GM18502 (cell line): ENCODE measurements at regions not wholly inside any gene's neighbourhood (a gene's known extent, or its start where the extent isn't known, plus 50 kb on each side); places are given as distances from the start of the nearest gene placed in this dataset.

ENCODE experiments used
- ATAC-seq: cut with Tn5 transposase; IDR thresholded peaks from one replicate; pipeline ENCODE4 v1.9.1; 2021; ENCODE audit warnings: mild to moderate bottlenecking; ENCODE audit not compliant: unreplicated experiment, poor library complexity

GRCh38 chr1:83022206-83022605 lies 976.7 kb downstream of the TTLL7 start:
- no peak for ATAC-seq

- no peak for ATAC-seq
Observed at GRCh38 chr1:83017701-83018100, 981.2 kb downstream of the TTLL7 start.

GRCh38 chr1:83017276-83017675 lies 981.7 kb downstream of the TTLL7 start:
- no peak for ATAC-seq

DNA sequence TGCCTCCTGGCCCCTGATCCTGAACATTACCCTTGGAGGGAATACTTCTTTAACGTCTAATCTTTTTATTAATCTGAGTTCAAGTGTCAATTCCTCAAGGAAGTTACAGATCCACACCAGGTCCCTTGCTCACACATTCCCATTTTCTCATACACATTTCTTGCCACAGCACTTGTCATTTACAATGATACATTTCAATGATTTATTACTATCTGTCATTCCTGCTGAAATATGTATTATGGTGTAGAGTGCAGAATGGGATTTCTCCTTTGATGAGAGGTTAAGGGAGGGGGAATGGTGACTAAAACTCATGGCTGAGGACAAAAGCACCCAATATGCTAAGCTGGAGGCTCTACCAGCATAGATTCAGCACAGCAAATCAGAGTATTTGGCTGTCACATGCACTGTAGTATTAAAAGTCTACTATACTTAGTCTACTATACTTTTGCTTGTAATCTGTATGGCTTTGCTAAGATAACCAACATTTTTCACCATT lies 982.5 kb downstream of the TTLL7 start:
- no peak for ATAC-seq

DNA sequence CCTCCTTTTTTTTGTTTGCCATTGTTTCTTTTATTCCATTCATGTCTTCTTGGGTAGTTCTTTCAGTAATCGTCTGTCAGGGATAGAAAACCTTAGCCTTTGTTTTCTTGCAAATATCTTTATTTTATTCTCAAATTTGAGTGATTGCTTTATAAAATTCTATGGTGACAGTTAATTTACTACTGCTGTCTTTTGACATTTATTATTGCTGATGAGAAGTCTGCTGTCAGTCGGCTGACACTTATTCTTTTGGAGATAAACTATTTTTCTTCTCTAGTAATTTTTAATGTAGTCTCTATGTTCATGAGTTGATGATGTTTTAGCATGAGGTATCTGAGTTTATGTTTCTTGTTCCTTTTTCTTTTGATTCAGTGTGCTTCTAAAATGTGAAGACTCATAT lies 983.8 kb downstream of the TTLL7 start:
- no peak for ATAC-seq

GRCh38 chr1:83012950-83013349 lies 986.0 kb downstream of the TTLL7 start:
- ATAC-seq, result no peak

DNA sequence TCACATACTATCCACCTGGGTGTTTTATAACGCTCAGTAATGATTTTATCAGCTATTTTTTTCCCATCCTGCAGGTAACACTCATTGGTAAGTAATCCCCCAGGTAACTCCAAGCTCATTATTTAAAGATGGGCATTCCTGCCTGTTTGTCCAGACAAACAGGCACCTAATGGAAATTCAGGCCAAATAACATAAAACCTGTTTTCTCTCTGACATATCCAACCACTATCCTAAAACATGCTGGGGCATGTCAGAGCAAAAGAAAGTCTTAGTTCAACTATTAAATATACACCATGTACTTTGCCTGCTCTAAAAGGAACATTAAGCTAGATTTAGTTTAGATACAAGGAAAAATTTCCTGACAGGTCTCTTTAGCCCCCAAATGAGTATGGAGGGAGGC lies 987.7 kb downstream of the TTLL7 start:
- ATAC-seq, result no peak

GRCh38 chr1:83006271-83006670 lies 992.7 kb downstream of the TTLL7 start:
- no peak for ATAC-seq

- ATAC-seq, result no peak
Observed at GRCh38 chr1:83000286-83000685, 998.6 kb downstream of the TTLL7 start.

DNA sequence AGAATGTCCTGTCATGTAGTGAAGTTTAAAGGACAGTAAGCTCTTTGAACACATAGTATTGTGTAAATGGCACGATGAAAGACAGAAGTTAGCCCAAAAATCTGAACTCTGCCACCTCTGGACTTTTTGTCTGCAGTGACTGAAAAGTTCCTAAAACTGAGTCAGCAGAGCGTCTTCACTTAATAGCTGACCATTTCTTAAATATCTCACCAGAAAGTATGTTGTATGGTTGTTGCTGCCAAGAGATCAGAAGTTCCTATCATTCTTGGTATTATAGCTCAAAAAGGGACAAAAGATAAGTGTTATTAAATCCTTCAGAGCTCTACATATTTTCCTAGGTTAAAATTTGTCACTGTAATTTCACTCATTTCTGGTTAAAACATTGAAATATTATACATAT lies 1003.0 kb downstream of the TTLL7 start:
- no peak for ATAC-seq

DNA sequence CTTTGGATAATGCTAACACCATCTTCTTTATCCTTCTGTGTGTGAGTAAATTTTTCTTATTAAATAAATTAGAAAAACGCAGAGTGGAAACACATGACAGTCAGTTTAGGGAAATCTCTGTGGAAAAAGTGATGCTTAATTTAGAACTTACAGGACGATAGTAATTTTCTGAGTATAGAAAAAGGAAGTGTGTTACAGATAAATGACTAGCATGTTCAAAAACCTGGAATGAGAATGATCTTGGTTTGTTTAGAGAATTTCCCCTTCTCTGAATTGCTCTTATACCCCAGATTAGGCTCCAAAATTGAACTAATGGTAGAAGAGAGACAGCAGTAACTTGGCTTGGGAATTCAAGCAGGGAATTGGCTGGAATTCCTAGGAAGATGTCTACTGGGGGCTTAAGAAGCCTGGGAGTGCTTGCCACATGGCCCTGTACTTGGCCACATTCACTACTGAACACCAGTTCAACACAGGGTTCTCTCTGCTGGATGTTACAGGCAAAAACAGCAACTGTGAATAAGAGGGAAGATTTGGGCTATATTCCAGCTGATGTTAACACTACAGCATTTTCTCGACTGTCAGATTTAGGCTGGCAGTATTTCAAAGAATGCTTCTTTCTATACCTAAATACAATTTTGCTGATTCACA lies 1004.2 kb downstream of the TTLL7 start:
- ATAC-seq, result no peak

DNA sequence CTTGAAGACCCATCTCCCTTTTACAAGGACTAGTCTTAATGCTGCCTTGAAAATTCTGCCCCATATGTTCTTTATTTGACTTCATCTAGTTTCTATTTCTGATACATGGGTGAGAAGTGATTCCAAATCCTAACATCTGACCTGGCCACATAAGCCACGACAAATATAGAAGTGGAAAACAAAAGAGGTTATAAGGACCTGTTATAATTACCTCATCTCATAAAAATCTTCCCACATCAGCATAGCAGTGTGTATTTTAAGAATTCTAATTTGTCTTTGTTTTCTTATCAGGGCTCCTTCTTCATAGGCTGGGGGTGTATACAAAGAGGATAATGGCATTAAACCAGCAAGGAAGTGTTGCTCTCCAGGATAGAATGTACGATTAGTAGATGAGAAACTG lies 1007.4 kb downstream of the TTLL7 start:
- ATAC-seq, result no peak

DNA sequence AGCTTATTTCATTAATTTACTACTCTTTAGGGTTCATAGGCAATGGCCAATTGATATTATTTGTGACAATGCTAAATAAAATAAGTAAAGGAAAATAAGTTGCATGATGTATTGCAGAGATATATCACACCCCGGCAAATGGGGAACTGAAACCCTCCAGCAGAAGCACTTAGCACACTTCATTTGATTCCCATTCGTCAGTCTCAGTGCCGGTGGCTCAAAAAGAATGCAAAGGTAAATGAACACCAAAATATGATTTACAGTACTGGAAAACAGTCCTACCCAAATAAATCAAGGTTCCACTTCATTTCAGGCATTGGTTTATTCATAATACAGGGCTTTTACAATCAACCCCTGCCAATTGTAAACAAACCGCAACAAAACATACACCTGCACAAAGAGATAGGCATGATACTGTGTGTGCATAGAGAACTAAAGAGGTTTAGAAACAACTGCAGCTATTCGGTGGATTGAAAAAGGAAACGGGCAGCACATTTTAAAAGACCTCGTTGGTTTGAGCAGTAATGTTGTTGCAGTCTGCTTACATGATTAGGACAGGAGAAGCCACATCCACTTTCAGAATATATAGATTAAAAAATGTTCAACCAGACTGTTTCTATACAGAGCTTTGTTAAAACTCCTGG lies 1019.2 kb downstream of the TTLL7 start:
- peak; percentile 97 for ATAC-seq

GRCh38 chr1:82978461-82979324 lies 1020.2 kb downstream of the TTLL7 start:
- no peak for ATAC-seq

GRCh38 chr1:82972841-82973553 lies 1025.9 kb downstream of the TTLL7 start:
- no peak for ATAC-seq

GRCh38 chr1:82969340-82969739 lies 1029.6 kb downstream of the TTLL7 start:
- ATAC-seq, result no peak

- ATAC-seq, result no peak
Observed at GRCh38 chr1:82962658-82963057, 1036.3 kb downstream of the TTLL7 start.

DNA sequence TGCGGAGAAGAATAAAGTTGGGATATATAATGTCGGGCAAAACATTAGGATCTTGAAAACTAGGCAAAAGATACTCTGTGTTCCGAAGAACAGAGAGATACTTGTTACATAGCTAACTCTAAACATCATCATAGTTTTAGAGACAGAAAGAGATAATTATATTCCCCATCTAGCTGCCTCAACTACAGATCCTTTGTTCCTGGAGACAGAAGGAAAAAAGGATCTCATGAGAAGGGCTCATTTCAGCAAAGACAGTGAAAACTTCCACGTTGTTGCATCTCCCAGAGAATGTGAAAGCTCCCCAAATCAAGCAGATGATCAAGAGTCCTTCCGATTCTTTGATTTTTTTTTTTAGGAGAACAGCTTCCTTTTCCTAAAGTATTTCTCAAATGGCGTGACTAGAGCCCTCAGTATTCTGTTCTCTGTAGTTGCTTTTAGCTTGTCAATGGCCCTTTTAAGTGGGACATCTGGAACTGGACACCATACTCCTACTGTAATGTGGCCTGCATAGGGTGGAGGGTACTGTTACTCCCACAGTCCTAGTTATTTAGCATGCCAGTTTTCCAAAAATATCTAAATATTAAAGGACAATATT lies 1048.2 kb downstream of the TTLL7 start:
- no peak for ATAC-seq

- no peak for ATAC-seq
Observed at GRCh38 chr1:82948386-82948785, 1050.5 kb downstream of the TTLL7 start.

- ATAC-seq, result no peak
Observed at GRCh38 chr1:82947278-82947677, 1051.7 kb downstream of the TTLL7 start.
